HEK293 (cell line): ENCODE measurements at regions not wholly inside any gene's neighbourhood (a gene's known extent, or its start where the extent isn't known, plus 50 kb on each side); places are given as distances from the start of the nearest gene placed in this dataset.

Source experiments
- CTCF ChIA-PET: fragments of 350-600 bp; formaldehyde crosslinking; extraction: SDS; loops from one replicate; lab custom pipeline; 2021; ENCODE audit warnings: antibody characterized with exemption; lab: Yijun Ruan, JAX
- POLR2A ChIA-PET: fragments of 300-600 bp; formaldehyde crosslinking; extraction: SDS; loops from one replicate; lab custom pipeline; 2020; ENCODE audit warnings: antibody characterized with exemption, inconsistent platforms; lab: Yijun Ruan, JAX
- H3K27ac ChIP-seq: fragments of 200-500 bp; sonication (Bioruptor generic); 2 replicates; pipeline ENCODE4 v1.5.1; 2014; ENCODE audit warnings: low read depth, low read length, control low read depth, inconsistent platforms; ENCODE audit errors: extremely low read depth
- H3K36me3 ChIP-seq, 2 experiments: fragments of 200-500 bp in 1 of 2; sonication (Bioruptor generic) in 1 of 2; 1 replicate in 1 of 2; 2 replicates in 1 of 2; pipeline ENCODE4 v1.5.1; 2014 to 2017; ENCODE audit warnings: inconsistent platforms in 2 of 2, low read length in 2 of 2; ENCODE audit not compliant: control insufficient read depth in 2 of 2, insufficient read depth in 1 of 2
- H3K4me1 ChIP-seq: fragments of 200-500 bp; sonication (Bioruptor generic); 2 replicates; pipeline ENCODE4 v1.5.1; 2014; ENCODE audit warnings: mild to moderate bottlenecking, low read length, inconsistent platforms; ENCODE audit not compliant: control insufficient read depth, insufficient read depth
- H3K4me3 ChIP-seq: 2 replicates; pipeline ENCODE4 v1.5.1; 2011; ENCODE audit warnings: low read depth, mild to moderate bottlenecking, control low read depth, low read length, moderate library complexity
- H3K9me3 ChIP-seq: fragments of 200-500 bp; sonication (Bioruptor generic); 2 replicates; pipeline ENCODE4 v1.5.1; 2014; ENCODE audit warnings: low read depth, low read length, inconsistent platforms; ENCODE audit not compliant: control insufficient read depth, insufficient read depth
- FEZF1 ChIP-seq: fragments of 450-650 bp; formaldehyde crosslinking; IDR thresholded peaks from 2 replicates; pipeline ENCODE4 v1.5.1; 2016; ENCODE audit warnings: missing biosample characterization, missing genetic modification characterization
- IKZF3 ChIP-seq: fragments of 450-650 bp; IDR thresholded peaks from 2 replicates; pipeline ENCODE4 v1.5.0; 2018; ENCODE audit warnings: missing biosample characterization, mild to moderate bottlenecking, missing genetic modification characterization, moderate library complexity
- KLF16 ChIP-seq: fragments of 450-650 bp; formaldehyde crosslinking; IDR thresholded peaks from 2 replicates; pipeline ENCODE4 v1.5.1; 2017; ENCODE audit warnings: missing biosample characterization, missing genetic modification characterization
- YY1 ChIP-seq: fragments of 450-650 bp; formaldehyde crosslinking; IDR thresholded peaks from 2 replicates; pipeline ENCODE4 v1.5.1; 2018; ENCODE audit warnings: missing biosample characterization, missing genetic modification characterization
- YY2 ChIP-seq: fragments of 450-650 bp; formaldehyde crosslinking; IDR thresholded peaks from 2 replicates; pipeline ENCODE4 v1.5.1; 2016; ENCODE audit warnings: missing biosample characterization, missing genetic modification characterization
- ZFHX2 ChIP-seq: fragments of 450-650 bp; formaldehyde crosslinking; conservative IDR thresholded peaks from 2 replicates; pipeline ENCODE4 v1.5.1; 2016; ENCODE audit warnings: missing biosample characterization, missing genetic modification characterization
- ZFP3 ChIP-seq: fragments of 450-650 bp; formaldehyde crosslinking; IDR thresholded peaks from 2 replicates; pipeline ENCODE4 v1.5.1; 2016; ENCODE audit warnings: low read depth, missing biosample characterization, missing genetic modification characterization
- ZNF10 ChIP-seq: fragments of 450-650 bp; formaldehyde crosslinking; IDR thresholded peaks from 2 replicates; pipeline ENCODE4 v1.5.1; 2017; ENCODE audit warnings: missing biosample characterization, missing genetic modification characterization
- ZNF132 ChIP-seq: fragments of 450-650 bp; formaldehyde crosslinking; IDR thresholded peaks from 2 replicates; pipeline ENCODE4 v1.5.1; 2017; ENCODE audit warnings: missing biosample characterization, missing genetic modification characterization, borderline replicate concordance
- ZNF138 ChIP-seq: fragments of 450-650 bp; formaldehyde crosslinking; IDR thresholded peaks from 2 replicates; pipeline ENCODE4 v1.5.1; 2016; ENCODE audit warnings: missing biosample characterization, missing genetic modification characterization, borderline replicate concordance
- ZNF223 ChIP-seq: fragments of 450-650 bp; formaldehyde crosslinking; IDR thresholded peaks from 2 replicates; pipeline ENCODE4 v1.5.1; 2016; ENCODE audit warnings: missing biosample characterization, missing genetic modification characterization
- ZNF626 ChIP-seq: fragments of 450-650 bp; sonication (Bioruptor Pico); formaldehyde crosslinking; IDR thresholded peaks from 2 replicates; pipeline ENCODE4 v1.5.1; 2018; ENCODE audit warnings: missing biosample characterization, missing genetic modification characterization, inconsistent platforms
- ZNF677 ChIP-seq: fragments of 450-650 bp; IDR thresholded peaks from 2 replicates; pipeline ENCODE4 v1.5.0; 2018; ENCODE audit warnings: missing biosample characterization, mild to moderate bottlenecking, missing genetic modification characterization, moderate library complexity
- ZNF747 ChIP-seq: fragments of 450-650 bp; formaldehyde crosslinking; IDR thresholded peaks from 2 replicates; pipeline ENCODE4 v1.5.1; 2016; ENCODE audit warnings: missing biosample characterization, missing genetic modification characterization
- ZNF792 ChIP-seq: fragments of 450-650 bp; formaldehyde crosslinking; IDR thresholded peaks from 2 replicates; pipeline ENCODE4 v1.5.1; 2016; ENCODE audit warnings: missing biosample characterization, missing genetic modification characterization
- ZXDB ChIP-seq: fragments of 450-650 bp; formaldehyde crosslinking; IDR thresholded peaks from 2 replicates; pipeline ENCODE4 v1.5.1; 2016; ENCODE audit warnings: missing biosample characterization, missing genetic modification characterization
- TF ChIP-seq, protein P1 (sequence below): fragments of 450-650 bp; formaldehyde crosslinking; IDR thresholded peaks from 2 replicates; pipeline ENCODE4 v1.5.1; 2016; ENCODE audit warnings: missing biosample characterization, missing genetic modification characterization
- TF ChIP-seq, protein P2 (sequence below): fragments of 450-650 bp; formaldehyde crosslinking; IDR thresholded peaks from 2 replicates; pipeline ENCODE4 v1.5.1; 2016; ENCODE audit warnings: missing biosample characterization, missing genetic modification characterization, borderline replicate concordance
- TF ChIP-seq, protein P3 (sequence below): fragments of 450-650 bp; formaldehyde crosslinking; IDR thresholded peaks from 2 replicates; pipeline ENCODE4 v1.5.1; 2016; ENCODE audit warnings: missing biosample characterization, missing genetic modification characterization
- TF ChIP-seq, protein P4 (sequence below): fragments of 450-650 bp; formaldehyde crosslinking; IDR thresholded peaks from 2 replicates; pipeline ENCODE4 v1.5.1; 2016; ENCODE audit warnings: missing biosample characterization, missing genetic modification characterization

DNA sequence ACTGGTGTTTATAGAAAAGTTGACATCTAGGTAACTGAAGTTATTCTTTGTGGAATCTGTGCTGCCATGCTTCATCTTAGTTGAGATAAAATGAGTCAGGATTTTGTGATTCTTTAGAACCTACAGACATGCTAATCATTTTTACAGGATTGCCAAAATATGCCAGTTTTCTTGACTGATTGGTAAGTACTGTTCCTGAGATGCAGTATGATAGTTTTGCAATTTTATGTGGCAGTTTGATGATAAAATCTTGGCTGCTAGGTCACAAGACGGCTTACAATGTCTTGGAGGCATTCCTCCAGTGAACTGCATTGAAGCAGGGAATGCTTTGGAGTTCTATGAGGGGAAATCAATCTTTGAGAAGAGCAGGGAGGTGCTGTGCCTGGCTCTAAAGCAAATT lies 104.4 kb upstream of the ESX1 start (continued):
- no peak for TF ChIP-seq YY1 (tag by site-specific recombination)

DNA sequence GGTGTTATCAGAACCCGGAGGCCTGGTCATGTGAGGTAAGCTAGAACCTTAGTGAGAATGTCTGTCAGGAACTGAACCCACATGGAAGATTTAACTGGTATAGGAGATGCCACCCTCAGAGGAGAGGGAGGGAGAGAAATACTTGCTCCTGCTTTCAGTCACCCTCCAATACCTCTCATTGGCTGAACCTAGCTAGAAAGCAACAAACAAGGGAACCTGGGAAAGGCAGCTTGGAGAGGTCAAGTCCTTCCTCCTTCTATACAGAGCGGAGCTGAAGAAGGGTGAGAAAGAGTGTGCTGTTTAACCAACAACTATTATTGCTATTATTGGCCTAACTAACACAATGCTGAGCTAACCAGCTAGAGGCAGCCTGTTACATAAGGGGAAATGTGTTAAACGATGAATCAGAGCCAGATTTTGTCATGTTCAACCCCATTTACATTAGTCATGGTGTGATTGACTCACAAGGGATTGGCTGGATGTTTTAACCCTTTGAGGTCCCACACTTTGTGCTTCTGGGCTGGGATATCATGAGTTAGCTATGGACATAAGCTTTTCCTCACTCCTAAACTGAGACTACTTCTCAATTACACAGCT lies 96.5 kb upstream of the ESX1 start:
- H3K4me1 ChIP-seq, result no peaks in the 10 kb centered on the region

DNA sequence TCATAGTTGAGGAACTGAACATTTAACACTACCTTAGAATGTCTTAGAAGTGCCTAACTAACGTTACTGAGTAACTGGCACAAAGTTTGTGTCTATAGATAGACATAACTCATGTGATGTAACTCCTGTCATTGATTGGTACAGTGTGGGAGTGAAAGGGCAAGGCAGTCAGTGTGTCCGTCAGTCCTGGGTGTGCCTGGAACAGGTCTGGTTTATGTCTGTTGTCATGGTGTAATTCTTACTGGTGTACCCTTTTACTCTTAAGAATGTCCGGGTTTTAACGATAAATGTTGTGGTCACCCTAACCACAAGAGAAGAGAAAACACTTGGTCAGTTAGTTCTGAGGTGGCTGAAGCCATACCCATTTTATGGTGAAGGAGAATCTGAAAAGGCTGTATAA lies 93.1 kb upstream of the ESX1 start:
- CTCF ChIA-PET, result no interaction called here
- H3K4me3 ChIP-seq, result no peak overlapping the region
- H3K27ac ChIP-seq, result no peak overlapping the region
- POLR2A ChIA-PET, result no interaction called here
- no peaks in the 10 kb centered on the region for H3K9me3 ChIP-seq
- no peak for TF ChIP-seq ZFHX2 (tag by site-specific recombination)
- TF ChIP-seq ZNF677 (tag by site-specific recombination), result no peak
- TF ChIP-seq, protein P1, sequence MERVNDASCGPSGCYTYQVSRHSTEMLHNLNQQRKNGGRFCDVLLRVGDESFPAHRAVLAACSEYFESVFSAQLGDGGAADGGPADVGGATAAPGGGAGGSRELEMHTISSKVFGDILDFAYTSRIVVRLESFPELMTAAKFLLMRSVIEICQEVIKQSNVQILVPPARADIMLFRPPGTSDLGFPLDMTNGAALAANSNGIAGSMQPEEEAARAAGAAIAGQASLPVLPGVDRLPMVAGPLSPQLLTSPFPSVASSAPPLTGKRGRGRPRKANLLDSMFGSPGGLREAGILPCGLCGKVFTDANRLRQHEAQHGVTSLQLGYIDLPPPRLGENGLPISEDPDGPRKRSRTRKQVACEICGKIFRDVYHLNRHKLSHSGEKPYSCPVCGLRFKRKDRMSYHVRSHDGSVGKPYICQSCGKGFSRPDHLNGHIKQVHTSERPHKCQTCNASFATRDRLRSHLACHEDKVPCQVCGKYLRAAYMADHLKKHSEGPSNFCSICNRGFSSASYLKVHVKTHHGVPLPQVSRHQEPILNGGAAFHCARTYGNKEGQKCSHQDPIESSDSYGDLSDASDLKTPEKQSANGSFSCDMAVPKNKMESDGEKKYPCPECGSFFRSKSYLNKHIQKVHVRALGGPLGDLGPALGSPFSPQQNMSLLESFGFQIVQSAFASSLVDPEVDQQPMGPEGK, result no peak
- TF ChIP-seq ZFP3 (tag by site-specific recombination), result no peak
- TF ChIP-seq ZNF10 (tag by site-specific recombination), result no peak
- no peak for TF ChIP-seq FEZF1 (tag by site-specific recombination)
- TF ChIP-seq IKZF3, result no peak
- TF ChIP-seq ZXDB (tag by site-specific recombination), result no peak
- TF ChIP-seq, protein P2, sequence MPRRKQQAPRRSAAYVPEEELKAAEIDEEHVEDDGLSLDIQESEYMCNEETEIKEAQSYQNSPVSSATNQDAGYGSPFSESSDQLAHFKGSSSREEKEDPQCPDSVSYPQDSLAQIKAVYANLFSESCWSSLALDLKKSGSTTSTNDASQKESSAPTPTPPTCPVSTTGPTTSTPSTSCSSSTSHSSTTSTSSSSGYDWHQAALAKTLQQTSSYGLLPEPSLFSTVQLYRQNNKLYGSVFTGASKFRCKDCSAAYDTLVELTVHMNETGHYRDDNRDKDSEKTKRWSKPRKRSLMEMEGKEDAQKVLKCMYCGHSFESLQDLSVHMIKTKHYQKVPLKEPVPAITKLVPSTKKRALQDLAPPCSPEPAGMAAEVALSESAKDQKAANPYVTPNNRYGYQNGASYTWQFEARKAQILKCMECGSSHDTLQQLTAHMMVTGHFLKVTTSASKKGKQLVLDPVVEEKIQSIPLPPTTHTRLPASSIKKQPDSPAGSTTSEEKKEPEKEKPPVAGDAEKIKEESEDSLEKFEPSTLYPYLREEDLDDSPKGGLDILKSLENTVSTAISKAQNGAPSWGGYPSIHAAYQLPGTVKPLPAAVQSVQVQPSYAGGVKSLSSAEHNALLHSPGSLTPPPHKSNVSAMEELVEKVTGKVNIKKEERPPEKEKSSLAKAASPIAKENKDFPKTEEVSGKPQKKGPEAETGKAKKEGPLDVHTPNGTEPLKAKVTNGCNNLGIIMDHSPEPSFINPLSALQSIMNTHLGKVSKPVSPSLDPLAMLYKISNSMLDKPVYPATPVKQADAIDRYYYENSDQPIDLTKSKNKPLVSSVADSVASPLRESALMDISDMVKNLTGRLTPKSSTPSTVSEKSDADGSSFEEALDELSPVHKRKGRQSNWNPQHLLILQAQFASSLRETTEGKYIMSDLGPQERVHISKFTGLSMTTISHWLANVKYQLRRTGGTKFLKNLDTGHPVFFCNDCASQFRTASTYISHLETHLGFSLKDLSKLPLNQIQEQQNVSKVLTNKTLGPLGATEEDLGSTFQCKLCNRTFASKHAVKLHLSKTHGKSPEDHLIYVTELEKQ (tag by site-specific recombination), result no peak
- TF ChIP-seq KLF16 (tag by site-specific recombination), result no peak
- TF ChIP-seq ZNF223 (tag by site-specific recombination), result no peak
- no peak for TF ChIP-seq ZNF626 (tag by site-specific recombination)
- TF ChIP-seq ZNF792 (tag by site-specific recombination), result no peak
- no peak for TF ChIP-seq YY2 (tag by site-specific recombination)
- TF ChIP-seq ZNF747 (tag by site-specific recombination), result no peak
- TF ChIP-seq ZNF132 (tag by site-specific recombination), result no peak
- TF ChIP-seq, protein P3, sequence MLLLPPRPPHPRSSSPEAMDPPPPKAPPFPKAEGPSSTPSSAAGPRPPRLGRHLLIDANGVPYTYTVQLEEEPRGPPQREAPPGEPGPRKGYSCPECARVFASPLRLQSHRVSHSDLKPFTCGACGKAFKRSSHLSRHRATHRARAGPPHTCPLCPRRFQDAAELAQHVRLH (tag by site-specific recombination), result no peak
- H3K4me1 ChIP-seq, result no peaks in the 10 kb centered on the region
- no peaks in the 10 kb centered on the region for H3K36me3 ChIP-seq

More for the DNA sequence above, 96.5 kb upstream of the ESX1 start:
- Histone ChIP-seq H3K4me3 (no peak overlapping the region), H3K27ac (no peak overlapping the region), H3K9me3 (no peaks in the 10 kb centered on the region), H3K36me3 (no peaks in the 10 kb centered on the region)
- ChIA-PET CTCF (interaction anchor here (1.2 kb wide), 1 partner anchor 156 kb away, joined by 3 read pairs; no protein-coding TSS in a partner anchor), POLR2A (no interaction called here)
- TF ChIP-seq, protein P4, sequence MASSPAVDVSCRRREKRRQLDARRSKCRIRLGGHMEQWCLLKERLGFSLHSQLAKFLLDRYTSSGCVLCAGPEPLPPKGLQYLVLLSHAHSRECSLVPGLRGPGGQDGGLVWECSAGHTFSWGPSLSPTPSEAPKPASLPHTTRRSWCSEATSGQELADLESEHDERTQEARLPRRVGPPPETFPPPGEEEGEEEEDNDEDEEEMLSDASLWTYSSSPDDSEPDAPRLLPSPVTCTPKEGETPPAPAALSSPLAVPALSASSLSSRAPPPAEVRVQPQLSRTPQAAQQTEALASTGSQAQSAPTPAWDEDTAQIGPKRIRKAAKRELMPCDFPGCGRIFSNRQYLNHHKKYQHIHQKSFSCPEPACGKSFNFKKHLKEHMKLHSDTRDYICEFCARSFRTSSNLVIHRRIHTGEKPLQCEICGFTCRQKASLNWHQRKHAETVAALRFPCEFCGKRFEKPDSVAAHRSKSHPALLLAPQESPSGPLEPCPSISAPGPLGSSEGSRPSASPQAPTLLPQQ (tag by site-specific recombination), result no peak
- no peak for TF ChIP-seq ZNF138
